ENCODE measurements at regions not wholly inside any gene's neighbourhood (a gene's known extent, or its start where the extent isn't known, plus 50 kb on each side); places are given as distances from the start of the nearest gene placed in this dataset.

DNA sequence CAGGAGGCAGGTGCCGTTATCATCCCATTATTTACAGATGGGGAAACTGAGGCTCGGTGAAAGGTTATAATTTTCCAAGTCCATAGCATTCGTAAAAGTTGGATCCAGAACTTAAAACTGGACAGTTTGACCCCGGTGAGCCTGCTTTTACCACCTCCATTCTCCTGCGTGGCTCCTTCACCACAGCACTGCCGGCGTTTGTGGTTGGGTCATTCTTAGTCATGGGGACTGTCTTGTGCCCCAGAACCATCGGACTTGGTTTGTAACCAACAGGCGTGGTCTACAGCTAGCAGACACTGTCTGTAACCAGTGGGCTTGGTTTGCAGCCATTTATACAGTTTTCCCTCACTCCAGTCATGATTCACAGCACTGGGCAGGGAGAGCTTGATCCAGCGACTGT is 511.3 kb downstream of the NPHP4 start:
- TF ChIP-seq TCF12 (IDR thresholded peaks at IDR 0.05; ENCODE audit: low read depth, low read length) (no peak), BHLHE40 (IDR thresholded peaks at IDR 0.05; ENCODE audit: borderline replicate concordance in 1 of 2, low read depth in 2 of 2, low read length in 1 of 2) (no peak), CHD2 (IDR thresholded peaks at IDR 0.05; ENCODE audit: borderline replicate concordance, low read depth, low read length) (no peak), TCF3 (IDR thresholded peaks at IDR 0.05; ENCODE audit: borderline replicate concordance, insufficient read depth, low read depth, low read length) (no peak), SMC3 (IDR thresholded peaks at IDR 0.05; ENCODE audit: borderline replicate concordance, low read length) (no peak), NFYB (IDR thresholded peaks at IDR 0.05; ENCODE audit: insufficient read depth, low read depth, low read length) (no peak)
- TF ChIP-seq, protein P1, sequence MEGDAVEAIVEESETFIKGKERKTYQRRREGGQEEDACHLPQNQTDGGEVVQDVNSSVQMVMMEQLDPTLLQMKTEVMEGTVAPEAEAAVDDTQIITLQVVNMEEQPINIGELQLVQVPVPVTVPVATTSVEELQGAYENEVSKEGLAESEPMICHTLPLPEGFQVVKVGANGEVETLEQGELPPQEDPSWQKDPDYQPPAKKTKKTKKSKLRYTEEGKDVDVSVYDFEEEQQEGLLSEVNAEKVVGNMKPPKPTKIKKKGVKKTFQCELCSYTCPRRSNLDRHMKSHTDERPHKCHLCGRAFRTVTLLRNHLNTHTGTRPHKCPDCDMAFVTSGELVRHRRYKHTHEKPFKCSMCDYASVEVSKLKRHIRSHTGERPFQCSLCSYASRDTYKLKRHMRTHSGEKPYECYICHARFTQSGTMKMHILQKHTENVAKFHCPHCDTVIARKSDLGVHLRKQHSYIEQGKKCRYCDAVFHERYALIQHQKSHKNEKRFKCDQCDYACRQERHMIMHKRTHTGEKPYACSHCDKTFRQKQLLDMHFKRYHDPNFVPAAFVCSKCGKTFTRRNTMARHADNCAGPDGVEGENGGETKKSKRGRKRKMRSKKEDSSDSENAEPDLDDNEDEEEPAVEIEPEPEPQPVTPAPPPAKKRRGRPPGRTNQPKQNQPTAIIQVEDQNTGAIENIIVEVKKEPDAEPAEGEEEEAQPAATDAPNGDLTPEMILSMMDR (IDR thresholded peaks at IDR 0.05 in 2 of 3, conservative IDR thresholded peaks at IDR 0.05 in 1 of 3; ENCODE audit: control insufficient read depth in 2 of 3, extremely low read depth in 1 of 3, insufficient read depth in 1 of 3, low read depth in 3 of 3, low read length in 3 of 3), result no peak
- TF ChIP-seq, protein P2, sequence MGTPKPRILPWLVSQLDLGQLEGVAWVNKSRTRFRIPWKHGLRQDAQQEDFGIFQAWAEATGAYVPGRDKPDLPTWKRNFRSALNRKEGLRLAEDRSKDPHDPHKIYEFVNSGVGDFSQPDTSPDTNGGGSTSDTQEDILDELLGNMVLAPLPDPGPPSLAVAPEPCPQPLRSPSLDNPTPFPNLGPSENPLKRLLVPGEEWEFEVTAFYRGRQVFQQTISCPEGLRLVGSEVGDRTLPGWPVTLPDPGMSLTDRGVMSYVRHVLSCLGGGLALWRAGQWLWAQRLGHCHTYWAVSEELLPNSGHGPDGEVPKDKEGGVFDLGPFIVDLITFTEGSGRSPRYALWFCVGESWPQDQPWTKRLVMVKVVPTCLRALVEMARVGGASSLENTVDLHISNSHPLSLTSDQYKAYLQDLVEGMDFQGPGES (IDR thresholded peaks at IDR 0.05), result no peak
- TF ChIP-seq, protein P3, sequence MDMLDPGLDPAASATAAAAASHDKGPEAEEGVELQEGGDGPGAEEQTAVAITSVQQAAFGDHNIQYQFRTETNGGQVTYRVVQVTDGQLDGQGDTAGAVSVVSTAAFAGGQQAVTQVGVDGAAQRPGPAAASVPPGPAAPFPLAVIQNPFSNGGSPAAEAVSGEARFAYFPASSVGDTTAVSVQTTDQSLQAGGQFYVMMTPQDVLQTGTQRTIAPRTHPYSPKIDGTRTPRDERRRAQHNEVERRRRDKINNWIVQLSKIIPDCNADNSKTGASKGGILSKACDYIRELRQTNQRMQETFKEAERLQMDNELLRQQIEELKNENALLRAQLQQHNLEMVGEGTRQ (IDR thresholded peaks at IDR 0.05; ENCODE audit: borderline replicate concordance, low read depth, low read length), result no peak
